ENCODE measurements at regions not wholly inside any gene's neighbourhood (a gene's known extent, or its start where the extent isn't known, plus 50 kb on each side); places are given as distances from the start of the nearest gene placed in this dataset.

GRCh38 chr16:5647051-5647450 lies 549.5 kb upstream of the EEF2KMT start:
- Histone ChIP-seq H3K9me3 (no peaks in the 10 kb centered on the region), H3K4me3 (no peak overlapping the region), H3K27ac (no peak overlapping the region), H3K4me1 (no peaks in the 10 kb centered on the region), H3K27me3 (no peaks in the 10 kb centered on the region), H3K36me3 (no peaks in the 10 kb centered on the region)
- TF ChIP-seq CTCF (IDR thresholded peaks at IDR 0.05) = no peak
- no peak for DNase-seq (ENCODE audit: low spot score)

- Histone ChIP-seq H3K4me1 (no peaks in the 10 kb centered on the region), H3K36me3 (no peaks in the 10 kb centered on the region), H3K27me3 (no peaks in the 10 kb centered on the region), H3K4me3 (no peak overlapping the region), H3K27ac (no peak overlapping the region), H3K9me3 (no peaks in the 10 kb centered on the region)
- no peak for DNase-seq (ENCODE audit: low spot score)
- no peak for TF ChIP-seq CTCF (IDR thresholded peaks at IDR 0.05)
These were observed 546.4 kb upstream of the EEF2KMT start for GRCh38 chr16:5643855-5644531.

- Histone ChIP-seq H3K4me3 (no peak overlapping the region), H3K4me1 (no peaks in the 10 kb centered on the region), H3K9me3 (no peaks in the 10 kb centered on the region), H3K27me3 (no peaks in the 10 kb centered on the region), H3K36me3 (no peaks in the 10 kb centered on the region), H3K27ac (no peak overlapping the region)
- no peak for DNase-seq (ENCODE audit: low spot score)
- TF ChIP-seq CTCF (IDR thresholded peaks at IDR 0.05) = no peak
These were observed 544.8 kb upstream of the EEF2KMT start for GRCh38 chr16:5642436-5642835.

- Histone ChIP-seq H3K27me3 (no peaks in the 10 kb centered on the region), H3K4me1 (no peaks in the 10 kb centered on the region), H3K27ac (no peak overlapping the region), H3K9me3 (no peaks in the 10 kb centered on the region), H3K36me3 (no peaks in the 10 kb centered on the region), H3K4me3 (no peak overlapping the region)
- TF ChIP-seq CTCF (IDR thresholded peaks at IDR 0.05) = no peak
- DNase-seq (ENCODE audit: low spot score) = no peak
These were observed 544.4 kb upstream of the EEF2KMT start for GRCh38 chr16:5642011-5642410.

- Histone ChIP-seq H3K36me3 (no peaks in the 10 kb centered on the region), H3K4me3 (no peak overlapping the region), H3K4me1 (no peaks in the 10 kb centered on the region), H3K27me3 (no peaks in the 10 kb centered on the region), H3K9me3 (no peaks in the 10 kb centered on the region), H3K27ac (no peak overlapping the region)
- DNase-seq (ENCODE audit: low spot score) = no peak
- no peak for TF ChIP-seq CTCF (IDR thresholded peaks at IDR 0.05)
These were observed 543.3 kb upstream of the EEF2KMT start for GRCh38 chr16:5640883-5641282.

- Histone ChIP-seq H3K27me3 (no peaks in the 10 kb centered on the region), H3K9me3 (no peaks in the 10 kb centered on the region), H3K27ac (no peak overlapping the region), H3K4me1 (no peaks in the 10 kb centered on the region), H3K36me3 (no peaks in the 10 kb centered on the region), H3K4me3 (no peak overlapping the region)
- no peak for TF ChIP-seq CTCF (IDR thresholded peaks at IDR 0.05)
- DNase-seq (ENCODE audit: low spot score) = no peak
These were observed 541.9 kb upstream of the EEF2KMT start for GRCh38 chr16:5639531-5639930.

All from right atrium auricular region (tissue), 2 donors.